Prostate gland (tissue), 2 donors: ENCODE measurements at regions not wholly inside any gene's neighbourhood (a gene's known extent, or its start where the extent isn't known, plus 50 kb on each side); places are given as distances from the start of the nearest gene placed in this dataset.

Experiments used
- POLR2A ChIP-seq: fragments of 450-650 bp; IDR thresholded peaks from one replicate; pipeline ENCODE4 v1.6.1; 2016; ENCODE audit warnings: antibody characterized with exemption, mild to moderate bottlenecking
- POLR2AphosphoS5 ChIP-seq: sonication (generic); formaldehyde crosslinking; IDR thresholded peaks from one replicate; pipeline ENCODE4 v1.6.1; 2017; ENCODE audit warnings: antibody characterized with exemption
- TF ChIP-seq, protein P1 (sequence below), 4 experiments: fragments of 200-600 bp in 2 of 4; fragments of 450-650 bp in 2 of 4; sonication (generic) in 2 of 4; IDR thresholded peaks; 1 replicate in 3 of 4; 2 replicates in 1 of 4; pipeline ENCODE4 v1.5.1; 2016 to 2019; ENCODE audit warnings: antibody characterized with exemption in 4 of 4, mild to moderate bottlenecking in 2 of 4, moderate library complexity in 2 of 4

DNA sequence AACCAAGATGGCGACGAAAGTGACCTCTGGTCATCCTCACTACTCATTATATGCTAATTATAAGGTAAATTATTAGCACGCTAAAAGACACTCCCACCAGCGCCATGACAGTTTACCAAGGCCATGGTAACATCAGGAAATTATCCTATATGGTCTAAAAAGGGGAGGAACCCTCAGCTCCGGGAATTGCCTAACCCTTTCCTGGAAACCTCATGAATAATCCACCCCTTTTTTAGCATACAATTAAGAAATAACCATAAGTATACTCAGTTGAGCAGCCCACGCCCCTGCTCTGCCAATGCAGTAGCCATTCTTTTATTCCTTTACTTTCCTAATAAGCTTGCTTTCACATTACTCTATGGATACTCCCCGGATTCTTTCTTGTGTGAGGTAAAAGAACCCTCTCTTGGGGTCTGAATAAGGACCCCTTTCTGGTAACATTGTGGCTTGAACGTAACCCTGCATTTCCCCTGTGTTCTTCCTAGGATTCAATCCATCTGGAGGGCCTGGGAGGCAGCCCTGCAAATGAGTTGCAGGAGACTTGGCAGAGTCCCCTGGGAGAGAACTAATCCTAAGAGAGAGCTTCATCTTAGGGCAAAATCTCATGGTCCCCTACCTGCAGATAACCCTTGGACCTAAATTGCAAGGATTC is 225.6 kb upstream of the JARID2 start:
- TF ChIP-seq POLR2AphosphoS5 (no peak), POLR2A (no peak)
- TF ChIP-seq, protein P1, sequence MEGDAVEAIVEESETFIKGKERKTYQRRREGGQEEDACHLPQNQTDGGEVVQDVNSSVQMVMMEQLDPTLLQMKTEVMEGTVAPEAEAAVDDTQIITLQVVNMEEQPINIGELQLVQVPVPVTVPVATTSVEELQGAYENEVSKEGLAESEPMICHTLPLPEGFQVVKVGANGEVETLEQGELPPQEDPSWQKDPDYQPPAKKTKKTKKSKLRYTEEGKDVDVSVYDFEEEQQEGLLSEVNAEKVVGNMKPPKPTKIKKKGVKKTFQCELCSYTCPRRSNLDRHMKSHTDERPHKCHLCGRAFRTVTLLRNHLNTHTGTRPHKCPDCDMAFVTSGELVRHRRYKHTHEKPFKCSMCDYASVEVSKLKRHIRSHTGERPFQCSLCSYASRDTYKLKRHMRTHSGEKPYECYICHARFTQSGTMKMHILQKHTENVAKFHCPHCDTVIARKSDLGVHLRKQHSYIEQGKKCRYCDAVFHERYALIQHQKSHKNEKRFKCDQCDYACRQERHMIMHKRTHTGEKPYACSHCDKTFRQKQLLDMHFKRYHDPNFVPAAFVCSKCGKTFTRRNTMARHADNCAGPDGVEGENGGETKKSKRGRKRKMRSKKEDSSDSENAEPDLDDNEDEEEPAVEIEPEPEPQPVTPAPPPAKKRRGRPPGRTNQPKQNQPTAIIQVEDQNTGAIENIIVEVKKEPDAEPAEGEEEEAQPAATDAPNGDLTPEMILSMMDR (IDR thresholded peaks at IDR 0.05): no peak
